ENCODE measurements at regions not wholly inside any gene's neighbourhood (a gene's known extent, or its start where the extent isn't known, plus 50 kb on each side); places are given as distances from the start of the nearest gene placed in this dataset.
"Not testable (repeated sequence)": the region's sequence is repeated elsewhere in the genome, so short reads cannot be mapped to it uniquely, and the experiment has no call there.

DNA sequence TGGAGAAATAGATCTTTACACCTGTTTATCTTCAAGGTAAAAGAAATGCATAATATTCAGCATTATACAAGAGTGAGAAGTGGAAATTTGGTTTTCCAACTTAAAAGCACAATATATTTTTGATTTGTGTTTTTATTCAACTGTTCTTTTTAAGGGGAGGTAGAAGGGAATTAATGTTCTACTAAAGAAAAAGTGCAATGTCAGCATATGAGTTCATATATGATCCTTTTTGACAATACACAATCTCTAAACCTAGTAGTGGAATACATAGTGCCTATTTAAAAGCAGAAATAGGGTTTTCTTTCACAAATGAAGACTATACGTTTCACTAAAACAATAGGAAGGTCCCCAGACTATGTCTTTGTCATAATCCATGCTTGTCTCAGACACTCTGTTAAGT, 63.2 kb upstream of the ATP5MC3 start:
- ChIA-PET POLR2A (no interaction called here), CTCF (no interaction called here)
- no peak for DNase-seq (ENCODE audit: extremely low spot score)
- TF ChIP-seq ARNT (IDR thresholded peaks at IDR 0.05) (no peak), LEF1 (IDR thresholded peaks at IDR 0.05; ENCODE audit: borderline replicate concordance) (no peak), ZNF384 (IDR thresholded peaks at IDR 0.05) (no peak), CTBP1 (IDR thresholded peaks at IDR 0.05; ENCODE audit: borderline replicate concordance) (no peak), NFRKB (IDR thresholded peaks at IDR 0.05) (no peak), HDGF (IDR thresholded peaks at IDR 0.05; ENCODE audit: borderline replicate concordance) (no peak), TARDBP (IDR thresholded peaks at IDR 0.05) (no peak), FOXM1 (IDR thresholded peaks at IDR 0.05; ENCODE audit: borderline replicate concordance) (no peak), FOXK2 (IDR thresholded peaks at IDR 0.05) (no peak), SUZ12 (IDR thresholded peaks at IDR 0.05) (no peak), ELF4 (IDR thresholded peaks at IDR 0.05) (no peak), SP1 (IDR thresholded peaks at IDR 0.05) (no peak), L3MBTL2 (conservative IDR thresholded peaks at IDR 0.05) (no peak), BHLHE40 (IDR thresholded peaks at IDR 0.05; ENCODE audit: borderline replicate concordance) (no peak)
- TF ChIP-seq, protein P1, sequence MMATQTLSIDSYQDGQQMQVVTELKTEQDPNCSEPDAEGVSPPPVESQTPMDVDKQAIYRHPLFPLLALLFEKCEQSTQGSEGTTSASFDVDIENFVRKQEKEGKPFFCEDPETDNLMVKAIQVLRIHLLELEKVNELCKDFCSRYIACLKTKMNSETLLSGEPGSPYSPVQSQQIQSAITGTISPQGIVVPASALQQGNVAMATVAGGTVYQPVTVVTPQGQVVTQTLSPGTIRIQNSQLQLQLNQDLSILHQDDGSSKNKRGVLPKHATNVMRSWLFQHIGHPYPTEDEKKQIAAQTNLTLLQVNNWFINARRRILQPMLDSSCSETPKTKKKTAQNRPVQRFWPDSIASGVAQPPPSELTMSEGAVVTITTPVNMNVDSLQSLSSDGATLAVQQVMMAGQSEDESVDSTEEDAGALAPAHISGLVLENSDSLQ (IDR thresholded peaks at IDR 0.05) = no peak

DNA sequence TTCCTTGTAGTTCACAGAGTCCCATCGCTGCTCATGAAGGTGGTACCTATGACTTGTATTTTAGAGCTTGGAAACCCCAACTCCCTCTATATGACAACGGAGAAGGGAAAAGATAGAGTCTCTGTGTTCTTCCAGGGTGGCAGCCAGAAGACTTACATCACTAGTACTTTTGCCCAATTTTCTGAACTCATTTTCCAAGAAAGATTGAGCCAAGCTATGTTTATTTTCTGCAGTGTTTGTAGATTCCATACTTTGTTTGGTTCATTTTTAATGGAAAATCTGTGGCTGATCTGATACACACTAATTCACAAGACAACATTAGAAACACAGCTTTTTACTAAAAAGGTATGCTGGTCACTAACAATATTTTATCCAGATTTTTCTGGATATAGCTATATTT, 60.2 kb upstream of the ATP5MC3 start:
- ChIA-PET POLR2A (no interaction called here), CTCF (interaction anchor here (3.0 kb wide), 1 partner anchor 10 kb away, joined by 10 read pairs; no protein-coding TSS in a partner anchor)
- TF ChIP-seq ARNT (IDR thresholded peaks at IDR 0.05) (no peak), TARDBP (IDR thresholded peaks at IDR 0.05) (no peak)
- no peak for DNase-seq (ENCODE audit: extremely low spot score)

DNA sequence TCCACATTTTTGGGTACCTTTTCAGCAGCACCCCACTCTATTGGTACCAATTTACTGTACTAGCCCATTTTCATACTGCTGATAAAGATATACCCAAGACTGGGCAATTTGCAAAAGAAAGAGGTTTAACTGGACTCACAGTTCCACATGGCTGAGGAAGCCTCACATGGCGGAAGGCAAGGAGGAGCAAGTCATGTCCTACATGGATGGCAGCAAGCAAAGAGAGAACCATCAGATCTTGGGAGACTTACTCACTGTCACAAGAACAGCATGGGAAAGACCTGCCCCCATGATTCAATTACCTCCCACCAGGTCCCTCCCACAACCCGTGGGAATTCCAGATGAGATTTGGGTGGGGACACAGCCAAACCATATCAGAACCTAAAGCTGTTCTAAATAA, 58.5 kb upstream of the ATP5MC3 start:
- CTCF ChIA-PET; DNase-seq (ENCODE audit: extremely low spot score); POLR2A ChIA-PET: not testable (repeated sequence)

DNA sequence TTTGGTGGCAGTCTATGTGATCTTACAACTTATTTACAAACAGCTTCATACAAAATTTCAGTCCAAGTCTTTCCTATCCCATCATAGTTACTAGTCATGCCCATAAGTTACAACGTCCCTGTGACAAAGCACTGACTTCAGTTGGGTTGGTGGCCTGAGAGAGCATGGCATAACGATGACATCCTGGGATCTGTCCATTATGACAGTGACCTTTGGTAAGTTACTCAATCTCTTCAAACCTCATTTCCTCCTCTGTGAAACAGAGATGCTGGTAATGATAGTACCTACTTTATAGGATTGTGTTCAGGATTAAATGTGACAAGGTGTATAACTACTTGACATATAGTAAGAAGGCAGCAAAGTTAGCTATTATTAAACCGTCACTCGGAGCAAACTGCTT, 55.4 kb upstream of the ATP5MC3 start:
- ChIA-PET POLR2A (no interaction called here), CTCF (no interaction called here)
- DNase-seq (ENCODE audit: extremely low spot score) = no peak
- TF ChIP-seq TARDBP (IDR thresholded peaks at IDR 0.05) = no peak
- no peak for TF ChIP-seq NFRKB (IDR thresholded peaks at IDR 0.05)
- TF ChIP-seq FOXK2 (IDR thresholded peaks at IDR 0.05) = no peak
- no peak for TF ChIP-seq SP1 (IDR thresholded peaks at IDR 0.05)
- no peak for TF ChIP-seq ELF4 (IDR thresholded peaks at IDR 0.05)
- TF ChIP-seq L3MBTL2 (conservative IDR thresholded peaks at IDR 0.05) = no peak
- no peak for TF ChIP-seq LEF1 (IDR thresholded peaks at IDR 0.05; ENCODE audit: borderline replicate concordance)
- TF ChIP-seq, protein P1 (IDR thresholded peaks at IDR 0.05) = no peak

DNA sequence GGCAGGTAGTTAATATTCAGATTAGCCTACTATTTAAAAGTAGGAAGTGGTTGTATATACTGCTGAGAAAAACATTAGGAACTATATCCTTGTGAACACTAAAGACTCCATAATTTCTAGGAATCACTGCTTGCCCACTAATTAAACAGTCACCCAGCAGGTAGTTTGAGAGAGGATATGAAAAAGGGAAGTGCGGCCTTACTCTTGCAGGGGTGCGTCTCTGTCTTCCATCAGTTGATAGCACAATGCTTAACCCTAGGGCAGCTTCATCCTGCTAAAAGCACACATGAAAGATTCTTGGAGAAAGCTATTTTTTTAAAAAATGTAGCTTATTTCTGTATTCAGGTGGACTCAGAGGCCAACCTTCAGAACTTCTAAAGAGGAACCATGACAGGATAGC, 53.1 kb upstream of the ATP5MC3 start:
- DNase-seq (ENCODE audit: extremely low spot score) = no peak
- TF ChIP-seq FOXA1 (IDR thresholded peaks at IDR 0.05) = no peak
- no peak for TF ChIP-seq CTBP1 (IDR thresholded peaks at IDR 0.05; ENCODE audit: borderline replicate concordance)
- no peak for TF ChIP-seq L3MBTL2 (conservative IDR thresholded peaks at IDR 0.05)
- no peak for TF ChIP-seq FOXM1 (IDR thresholded peaks at IDR 0.05; ENCODE audit: borderline replicate concordance)
- no peak for TF ChIP-seq ZNF384 (IDR thresholded peaks at IDR 0.05)
- no peak for TF ChIP-seq BHLHE40 (IDR thresholded peaks at IDR 0.05; ENCODE audit: borderline replicate concordance)
- no peak for TF ChIP-seq ARNT (IDR thresholded peaks at IDR 0.05)
- TF ChIP-seq NFRKB (IDR thresholded peaks at IDR 0.05) = no peak
- no peak for TF ChIP-seq TARDBP (IDR thresholded peaks at IDR 0.05)
- TF ChIP-seq, protein P1 (IDR thresholded peaks at IDR 0.05) = no peak
- no peak for TF ChIP-seq FOXK2 (IDR thresholded peaks at IDR 0.05)
- TF ChIP-seq LEF1 (IDR thresholded peaks at IDR 0.05; ENCODE audit: borderline replicate concordance) = no peak
- no peak for TF ChIP-seq ELF4 (IDR thresholded peaks at IDR 0.05)
- no peak for TF ChIP-seq HDGF (IDR thresholded peaks at IDR 0.05; ENCODE audit: borderline replicate concordance)
- ChIA-PET POLR2A (interaction anchor here (1.0 kb wide), 1 partner anchor 17 kb away, joined by 3 read pairs; no protein-coding TSS in a partner anchor), CTCF (no interaction called here)

DNA sequence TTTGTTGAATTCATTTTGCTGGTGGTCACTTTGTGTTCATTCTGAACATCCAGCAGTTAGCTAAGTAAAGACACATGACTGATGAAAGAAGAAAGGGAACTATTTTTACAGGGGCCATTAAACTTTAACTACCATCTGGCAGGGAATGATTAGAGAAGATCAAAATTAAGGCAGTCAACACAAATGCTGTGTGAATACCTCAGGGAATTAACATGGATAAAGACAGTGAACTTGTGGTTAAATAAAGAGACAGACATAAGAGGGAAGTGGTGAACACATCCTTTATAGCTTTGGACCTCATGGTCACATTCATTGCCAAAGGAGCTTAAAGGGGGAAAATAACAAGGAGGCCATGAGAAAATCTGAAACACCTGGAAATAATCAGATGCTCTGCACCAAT, 52.6 kb upstream of the ATP5MC3 start:
- ChIA-PET POLR2A (interaction anchor here (1.0 kb wide), 1 partner anchor 17 kb away, joined by 3 read pairs; no protein-coding TSS in a partner anchor), CTCF (no interaction called here)
- TF ChIP-seq FOXA1 (IDR thresholded peaks at IDR 0.05) = no peak
- TF ChIP-seq TARDBP (IDR thresholded peaks at IDR 0.05) = no peak
- no peak for TF ChIP-seq LEF1 (IDR thresholded peaks at IDR 0.05; ENCODE audit: borderline replicate concordance)
- no peak for TF ChIP-seq NFRKB (IDR thresholded peaks at IDR 0.05)
- TF ChIP-seq L3MBTL2 (conservative IDR thresholded peaks at IDR 0.05) = no peak
- no peak for TF ChIP-seq ZNF384 (IDR thresholded peaks at IDR 0.05)
- TF ChIP-seq BHLHE40 (IDR thresholded peaks at IDR 0.05; ENCODE audit: borderline replicate concordance) = no peak
- TF ChIP-seq FOXK2 (IDR thresholded peaks at IDR 0.05) = no peak
- TF ChIP-seq CTBP1 (IDR thresholded peaks at IDR 0.05; ENCODE audit: borderline replicate concordance) = no peak
- TF ChIP-seq FOXM1 (IDR thresholded peaks at IDR 0.05; ENCODE audit: borderline replicate concordance) = no peak
- no peak for TF ChIP-seq SP1 (IDR thresholded peaks at IDR 0.05)
- no peak for TF ChIP-seq HDGF (IDR thresholded peaks at IDR 0.05; ENCODE audit: borderline replicate concordance)
- TF ChIP-seq ELF4 (IDR thresholded peaks at IDR 0.05) = no peak
- TF ChIP-seq, protein P1 (IDR thresholded peaks at IDR 0.05) = no peak
- no peak for TF ChIP-seq ARNT (IDR thresholded peaks at IDR 0.05)
- TF ChIP-seq SUZ12 (IDR thresholded peaks at IDR 0.05) = no peak
- no peak for DNase-seq (ENCODE audit: extremely low spot score)
